ENCODE measurements at regions not wholly inside any gene's neighbourhood (a gene's known extent, or its start where the extent isn't known, plus 50 kb on each side); places are given as distances from the start of the nearest gene placed in this dataset.

DNA sequence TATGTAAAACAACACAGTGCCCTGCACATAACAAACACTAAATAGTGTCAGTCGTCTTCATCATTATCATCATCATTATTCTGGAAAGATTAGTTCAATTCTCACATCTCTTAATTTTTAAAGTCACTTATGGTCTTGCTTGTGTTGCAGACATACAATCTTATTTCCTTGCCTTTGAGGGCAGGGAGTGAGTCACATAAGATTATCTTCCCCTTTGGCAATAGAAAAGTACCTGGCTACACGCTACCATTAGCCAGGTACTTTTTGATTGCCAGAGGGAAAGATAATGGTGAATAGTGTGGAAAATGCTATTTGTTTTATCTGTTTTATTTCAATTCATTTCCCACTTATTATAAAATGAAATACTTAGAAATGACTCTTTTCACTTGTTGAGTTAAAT is 76.6 kb upstream of the RMDN2 start:
- H3K9ac ChIP-seq (ENCODE audit: insufficient read depth in 1 of 2, low read length in 2 of 2), result no peak overlapping the region
- WGBS, 2 donors, result 89 to 93% methylated on average over 2 of the region's 2 CpGs
- ATAC-seq (ENCODE audit: insufficient read depth, low FRiP score), result no peak
- no peak overlapping the region for H3K27ac ChIP-seq (ENCODE audit: low read depth in 1 of 2, low read length in 1 of 2)
- no peaks in the 10 kb centered on the region for H3K9me3 ChIP-seq (ENCODE audit: control insufficient read depth in 4 of 4, insufficient read depth in 3 of 4, low read length in 3 of 4)
- peaks cover 0 to 2% (median 0%) of the 10 kb centered on the region in 3 donors for H3K27me3 ChIP-seq (ENCODE audit: control insufficient read depth in 3 of 3, insufficient read depth in 3 of 3, low read length in 2 of 3)
- no peaks in the 10 kb centered on the region for H3K4me1 ChIP-seq (ENCODE audit: control insufficient read depth in 5 of 5, insufficient read depth in 5 of 5, low read length in 5 of 5)
- DNase-seq, result no peak
- TF ChIP-seq, protein P1, sequence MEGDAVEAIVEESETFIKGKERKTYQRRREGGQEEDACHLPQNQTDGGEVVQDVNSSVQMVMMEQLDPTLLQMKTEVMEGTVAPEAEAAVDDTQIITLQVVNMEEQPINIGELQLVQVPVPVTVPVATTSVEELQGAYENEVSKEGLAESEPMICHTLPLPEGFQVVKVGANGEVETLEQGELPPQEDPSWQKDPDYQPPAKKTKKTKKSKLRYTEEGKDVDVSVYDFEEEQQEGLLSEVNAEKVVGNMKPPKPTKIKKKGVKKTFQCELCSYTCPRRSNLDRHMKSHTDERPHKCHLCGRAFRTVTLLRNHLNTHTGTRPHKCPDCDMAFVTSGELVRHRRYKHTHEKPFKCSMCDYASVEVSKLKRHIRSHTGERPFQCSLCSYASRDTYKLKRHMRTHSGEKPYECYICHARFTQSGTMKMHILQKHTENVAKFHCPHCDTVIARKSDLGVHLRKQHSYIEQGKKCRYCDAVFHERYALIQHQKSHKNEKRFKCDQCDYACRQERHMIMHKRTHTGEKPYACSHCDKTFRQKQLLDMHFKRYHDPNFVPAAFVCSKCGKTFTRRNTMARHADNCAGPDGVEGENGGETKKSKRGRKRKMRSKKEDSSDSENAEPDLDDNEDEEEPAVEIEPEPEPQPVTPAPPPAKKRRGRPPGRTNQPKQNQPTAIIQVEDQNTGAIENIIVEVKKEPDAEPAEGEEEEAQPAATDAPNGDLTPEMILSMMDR (IDR thresholded peaks at IDR 0.05; ENCODE audit: control extremely low read depth, extremely low read depth), result no peak
- no peaks in the 10 kb centered on the region for H3K36me3 ChIP-seq (ENCODE audit: control insufficient read depth in 4 of 4, insufficient read depth in 4 of 4, low read length in 4 of 4)
- no peak overlapping the region for H3K4me3 ChIP-seq

DNA sequence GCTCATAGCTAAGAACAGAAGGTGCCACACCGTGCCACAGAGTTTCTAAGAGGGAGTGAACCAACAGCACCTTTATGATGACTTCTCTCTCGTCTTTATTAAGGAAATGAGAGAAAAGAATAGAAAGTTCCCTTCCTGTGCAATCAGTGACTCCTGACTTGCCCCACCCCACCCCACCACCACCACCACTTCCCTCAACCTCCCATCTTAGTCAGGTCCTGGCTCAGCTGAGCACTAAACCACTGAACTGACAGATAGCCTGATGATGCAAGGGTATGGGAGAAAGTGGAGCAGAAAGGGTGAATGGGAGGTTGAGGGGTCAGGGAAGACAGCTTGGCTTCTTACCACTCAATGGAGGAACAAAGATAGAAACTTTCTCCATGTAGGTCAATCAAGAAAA is 75.2 kb upstream of the RMDN2 start:
- Histone ChIP-seq H3K36me3 (ENCODE audit: control insufficient read depth in 4 of 4, insufficient read depth in 4 of 4, low read length in 4 of 4) (no peaks in the 10 kb centered on the region), H3K9me3 (ENCODE audit: control insufficient read depth in 4 of 4, insufficient read depth in 3 of 4, low read length in 3 of 4) (no peaks in the 10 kb centered on the region), H3K27me3 (ENCODE audit: control insufficient read depth in 3 of 3, insufficient read depth in 3 of 3, low read length in 2 of 3) (peaks cover 0 to 2% (median 0%) of the 10 kb centered on the region in 3 donors), H3K27ac (ENCODE audit: low read depth in 1 of 2, low read length in 1 of 2) (no peak overlapping the region), H3K4me1 (ENCODE audit: control insufficient read depth in 5 of 5, insufficient read depth in 5 of 5, low read length in 5 of 5) (no peaks in the 10 kb centered on the region), H3K9ac (ENCODE audit: insufficient read depth in 1 of 2, low read length in 2 of 2) (no peak overlapping the region), H3K4me3 (no peak overlapping the region)
- TF ChIP-seq, protein P1 (IDR thresholded peaks at IDR 0.05; ENCODE audit: control extremely low read depth, extremely low read depth), result no peak
- WGBS, 2 donors, result 67% methylated on average over 2 of the region's 2 CpGs
- DNase-seq (no peak), ATAC-seq (ENCODE audit: insufficient read depth, low FRiP score) (no peak)

DNA sequence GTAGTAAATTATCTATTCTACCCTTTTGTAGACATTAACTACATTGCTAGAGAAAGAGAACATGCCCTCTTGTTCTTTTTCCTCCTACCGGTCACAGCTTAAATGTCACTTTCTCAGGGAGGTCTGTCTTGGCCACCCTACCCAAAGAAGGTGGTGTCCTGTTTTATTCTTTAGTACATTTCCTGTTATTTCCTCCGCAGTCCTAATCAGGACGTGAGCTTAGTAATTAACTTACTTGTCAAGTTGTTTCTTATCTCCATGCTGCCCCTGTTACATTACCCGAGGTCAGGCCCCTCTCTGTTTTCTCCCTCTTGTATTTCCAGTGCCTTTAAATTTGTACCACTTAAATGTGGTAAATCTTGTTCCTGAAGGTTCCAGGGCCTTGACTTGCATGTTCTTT is 73.7 kb upstream of the RMDN2 start:
- Histone ChIP-seq H3K27me3 (ENCODE audit: control insufficient read depth in 3 of 3, insufficient read depth in 3 of 3, low read length in 2 of 3) (peaks cover 0 to 2% (median 0%) of the 10 kb centered on the region in 3 donors), H3K9me3 (ENCODE audit: control insufficient read depth in 4 of 4, insufficient read depth in 3 of 4, low read length in 3 of 4) (peaks cover 0 to 2% (median 0%) of the 10 kb centered on the region in 4 donors), H3K36me3 (ENCODE audit: control insufficient read depth in 4 of 4, insufficient read depth in 4 of 4, low read length in 4 of 4) (no peaks in the 10 kb centered on the region), H3K4me3 (no peak overlapping the region), H3K4me1 (ENCODE audit: control insufficient read depth in 5 of 5, insufficient read depth in 5 of 5, low read length in 5 of 5) (peaks cover 0 to 10% (median 5%) of the 10 kb centered on the region in 5 donors), H3K27ac (ENCODE audit: low read depth in 1 of 2, low read length in 1 of 2) (peak overlapping the region in 1 of 2 donors; percentile 5), H3K9ac (ENCODE audit: insufficient read depth in 1 of 2, low read length in 2 of 2) (no peak overlapping the region)
- TF ChIP-seq, protein P1 (IDR thresholded peaks at IDR 0.05; ENCODE audit: control extremely low read depth, extremely low read depth), result no peak
- no peak for ATAC-seq (ENCODE audit: insufficient read depth, low FRiP score)
- WGBS, 2 donors, result 19 to 31% methylated on average over 4 of the region's 4 CpGs
- no peak for DNase-seq
